Ecto neural progenitor cell (in vitro differentiated cells): ENCODE measurements at regions not wholly inside any gene's neighbourhood (a gene's known extent, or its start where the extent isn't known, plus 50 kb on each side); places are given as distances from the start of the nearest gene placed in this dataset.

ENCODE experiments used
- DNase-seq: peaks from one replicate; pipeline ENCODE4 v3.0.0-alpha.2; 2018; ENCODE audit warnings: low spot score

DNA sequence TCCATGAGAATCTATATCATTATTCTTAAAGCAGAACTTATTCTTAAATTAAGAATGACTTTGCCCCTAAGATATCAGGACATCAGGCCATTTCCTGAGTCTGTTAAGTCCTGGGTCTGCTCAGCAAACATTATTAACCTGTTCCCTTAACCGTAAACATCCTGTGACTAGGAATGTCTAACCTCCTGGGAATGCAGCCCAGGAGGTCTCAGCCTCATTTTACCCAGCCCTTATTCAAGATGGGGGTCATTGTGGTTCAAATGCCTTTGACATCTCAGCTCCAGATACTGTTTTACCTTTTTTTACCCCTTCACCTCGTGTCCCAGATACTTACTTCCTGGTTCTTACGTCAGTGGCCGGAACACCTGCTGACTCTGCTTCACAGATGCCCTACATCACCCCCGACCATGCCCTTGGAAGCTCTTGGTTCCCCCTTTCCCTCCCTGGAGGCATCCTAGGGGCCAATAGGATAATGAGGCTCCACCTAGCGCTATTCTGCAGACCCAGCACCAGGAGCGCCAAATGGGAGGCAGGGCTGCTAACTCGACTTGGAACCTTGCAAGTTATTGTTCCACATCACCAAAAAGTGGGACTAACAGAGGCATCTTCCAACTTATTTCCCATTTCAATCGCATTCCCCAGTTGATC is 182.5 kb downstream of the MED10 start:
- DNase-seq: no peak

DNA sequence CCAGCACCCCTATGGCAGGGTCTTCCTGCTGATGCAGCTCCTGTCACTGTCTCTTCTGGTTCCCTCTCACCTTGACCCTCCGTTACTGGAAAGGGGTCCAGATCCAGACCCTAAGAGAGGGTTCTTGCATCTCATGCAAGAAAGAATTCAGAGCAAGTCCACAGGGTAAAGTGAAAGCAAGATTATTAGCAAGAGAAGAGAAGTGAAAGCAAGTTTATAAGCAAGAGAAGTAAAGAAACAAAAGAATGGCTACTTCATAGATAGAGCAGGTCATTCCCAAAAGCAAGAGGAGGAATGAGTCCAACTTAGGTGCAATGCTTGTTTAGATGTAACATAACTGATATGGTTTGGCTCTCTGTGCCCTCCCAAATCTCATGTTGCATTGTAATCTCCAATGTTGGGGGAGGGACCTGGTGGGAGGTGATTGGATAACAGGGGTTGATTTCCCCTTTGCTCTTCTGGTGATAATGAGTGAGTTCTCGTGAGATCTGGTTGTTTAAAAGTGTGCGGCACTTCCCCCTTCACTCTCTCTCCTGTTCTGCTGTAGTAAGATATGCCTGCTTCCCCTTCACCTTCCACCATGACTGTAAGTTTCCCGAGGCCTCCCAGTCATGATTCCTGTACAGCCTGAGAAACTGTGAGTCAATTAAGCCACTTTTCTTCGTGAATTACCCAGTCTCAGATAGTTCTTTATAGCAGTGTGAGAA is 183.3 kb downstream of the MED10 start:
- no peak for DNase-seq

DNA sequence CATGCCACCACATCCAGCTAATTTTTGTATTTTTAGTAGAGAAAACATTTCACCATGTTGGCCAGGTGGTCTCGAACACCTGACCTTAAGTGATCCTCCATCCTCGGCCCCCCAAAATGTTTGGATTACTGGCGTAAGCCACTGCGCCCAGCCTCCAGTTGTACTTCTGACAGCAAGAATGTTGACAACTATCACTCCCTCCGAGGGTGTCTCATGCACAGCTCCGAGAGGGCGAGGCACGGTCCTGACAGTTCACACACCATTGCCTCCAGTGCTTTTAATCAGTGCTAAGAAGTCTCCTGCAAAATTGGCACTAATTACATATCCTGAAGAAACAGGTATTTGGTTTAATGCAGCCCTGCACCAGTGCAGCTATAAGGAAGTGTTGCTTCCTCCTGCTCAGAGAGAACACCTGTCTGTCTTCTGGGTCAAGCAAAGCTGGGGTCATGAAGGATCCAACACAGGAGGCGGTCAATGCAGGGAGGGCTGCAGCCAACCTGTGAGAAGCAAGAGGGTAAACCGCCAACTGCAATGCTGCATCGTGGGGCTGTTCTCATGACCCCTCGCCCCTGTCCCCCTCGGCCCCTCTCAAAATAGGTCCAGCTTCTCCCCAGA is 184.0 kb downstream of the MED10 start:
- no peak for DNase-seq

DNA sequence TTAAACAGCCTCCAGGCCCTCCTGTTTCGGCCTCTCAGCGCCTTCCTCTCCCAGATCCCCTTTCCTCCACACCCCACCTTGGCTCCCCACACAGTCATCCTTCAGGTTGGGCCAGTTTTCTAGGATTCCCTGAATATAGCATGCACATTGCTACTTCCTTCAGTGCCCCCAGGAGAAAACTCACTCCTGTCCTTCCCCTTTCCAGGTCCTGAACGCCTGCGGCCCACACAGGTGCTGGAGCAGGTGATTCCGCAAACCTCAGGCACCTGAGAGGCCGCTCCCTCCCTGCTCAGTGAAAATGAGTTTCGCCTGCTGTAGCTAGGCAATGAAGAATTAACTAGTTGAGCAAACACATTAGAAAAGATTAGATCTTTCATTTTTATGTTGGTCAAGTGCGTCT is 185.0 kb downstream of the MED10 start:
- no peak for DNase-seq

DNA sequence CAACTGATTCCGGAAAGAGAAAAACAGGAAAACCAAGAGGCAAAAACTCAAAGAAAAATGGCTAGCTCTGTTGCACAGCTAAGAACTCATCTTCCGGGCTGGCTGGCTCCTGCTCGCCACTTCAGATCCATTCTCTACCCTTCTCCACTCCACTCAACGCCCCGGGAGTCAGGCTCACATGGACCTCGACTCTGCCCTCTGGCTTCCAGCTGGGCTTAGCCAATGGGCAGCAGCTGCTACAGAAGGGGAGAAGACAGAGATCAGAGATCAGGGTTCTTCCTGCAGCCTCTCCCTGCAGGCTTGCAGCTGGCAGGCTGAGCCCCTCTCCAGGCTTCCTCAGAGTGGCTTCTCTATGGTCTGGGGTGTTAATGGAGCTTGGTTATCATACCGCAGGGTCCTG is 187.5 kb downstream of the MED10 start:
- DNase-seq: no peak

DNA sequence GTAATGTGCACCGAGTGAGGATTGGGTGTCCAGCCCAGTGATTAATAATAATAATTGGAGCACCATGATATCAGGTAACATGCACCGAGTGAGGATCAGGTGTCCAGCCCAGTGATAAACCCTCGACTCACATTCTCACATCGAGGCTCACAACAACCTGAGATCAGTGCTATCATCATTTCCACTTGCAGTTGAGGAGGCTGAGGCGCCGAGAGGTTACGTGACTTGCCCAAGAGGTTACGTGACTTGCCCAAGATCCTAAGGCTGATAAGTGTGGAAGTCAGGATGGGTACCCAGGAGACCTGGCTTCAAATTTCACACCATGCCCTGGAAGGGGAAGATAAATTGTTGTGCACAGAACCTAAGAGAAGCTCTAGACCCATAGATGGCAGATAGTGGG is 189.4 kb downstream of the MED10 start:
- DNase-seq: no peak

DNA sequence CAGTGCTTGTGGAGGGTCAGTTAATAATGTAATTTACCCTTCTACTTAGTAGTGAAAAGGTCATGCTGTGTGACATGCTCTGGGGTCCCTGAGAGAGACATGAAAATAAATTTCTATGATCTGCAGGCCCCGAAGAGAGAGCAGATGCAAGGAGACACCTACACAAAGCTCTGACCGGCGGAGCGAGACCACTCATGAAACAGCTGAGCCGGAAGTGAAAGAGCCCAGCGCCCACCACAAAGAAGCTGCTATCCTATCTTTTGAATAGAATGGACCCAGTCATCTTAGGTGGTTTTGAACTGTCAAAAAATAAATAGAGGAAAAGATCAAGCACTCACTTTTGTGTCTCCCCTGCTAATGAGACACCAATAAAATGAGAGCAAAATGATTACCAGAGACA is 190.0 kb downstream of the MED10 start:
- DNase-seq: no peak

DNA sequence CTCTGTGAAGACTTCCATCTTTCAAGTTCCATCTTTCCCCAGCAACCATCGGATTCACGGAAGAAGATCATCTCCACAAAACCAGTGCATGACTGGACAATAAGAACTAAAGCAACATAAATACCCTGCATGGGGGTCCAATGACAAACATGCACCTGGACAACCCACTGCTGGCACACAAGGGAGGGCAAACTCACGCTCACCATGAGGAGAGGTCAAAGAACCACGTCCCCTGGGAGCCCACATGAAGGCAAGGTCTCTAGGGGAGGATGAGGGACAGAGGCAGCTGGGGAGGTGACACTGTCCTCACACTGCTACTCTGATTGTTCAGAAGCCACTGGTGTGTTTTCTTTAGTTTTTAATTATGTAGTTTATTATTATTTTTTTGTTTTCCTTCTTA is 190.8 kb downstream of the MED10 start:
- DNase-seq: no peak

DNA sequence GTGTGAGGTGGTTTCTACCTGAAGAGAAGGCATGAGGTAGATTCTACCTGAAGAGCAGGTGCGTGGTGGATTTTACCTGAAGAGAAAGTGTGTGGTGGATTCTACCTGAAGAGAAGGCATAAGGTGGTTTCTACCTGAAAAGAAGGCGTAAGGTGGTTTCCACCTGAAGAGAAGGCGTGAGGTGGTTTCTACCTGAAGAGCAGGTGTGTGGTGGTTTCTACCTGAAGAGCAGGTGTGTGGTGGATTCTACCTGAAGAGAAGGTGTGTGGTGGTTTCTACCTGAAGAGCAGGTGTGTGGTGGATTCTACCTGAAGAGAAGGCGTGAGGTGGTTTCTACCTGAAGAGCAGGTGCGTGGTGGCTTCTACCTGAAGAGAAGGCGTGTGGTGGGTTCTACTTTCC is 192.8 kb downstream of the MED10 start:
- no peak for DNase-seq

DNA sequence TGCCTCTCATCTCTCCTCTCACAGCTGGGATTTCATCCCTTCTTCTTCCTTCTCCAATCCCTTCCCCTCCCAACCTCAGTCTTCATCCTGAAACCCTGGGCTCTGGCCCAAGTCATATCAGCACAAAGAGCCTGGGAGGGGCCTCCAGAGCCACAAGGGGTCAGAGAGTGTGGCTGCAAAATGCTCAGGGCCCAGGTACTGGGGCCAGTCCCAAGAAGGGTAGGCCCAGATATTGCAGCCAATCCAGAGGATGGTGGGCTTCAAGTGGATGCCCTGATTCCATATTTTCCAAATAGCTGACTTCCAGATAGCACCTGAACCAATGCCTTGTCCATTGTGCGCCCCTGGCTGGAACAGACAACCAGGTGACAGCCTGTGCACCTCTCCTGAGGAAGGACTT is 193.9 kb downstream of the MED10 start:
- no peak for DNase-seq

DNA sequence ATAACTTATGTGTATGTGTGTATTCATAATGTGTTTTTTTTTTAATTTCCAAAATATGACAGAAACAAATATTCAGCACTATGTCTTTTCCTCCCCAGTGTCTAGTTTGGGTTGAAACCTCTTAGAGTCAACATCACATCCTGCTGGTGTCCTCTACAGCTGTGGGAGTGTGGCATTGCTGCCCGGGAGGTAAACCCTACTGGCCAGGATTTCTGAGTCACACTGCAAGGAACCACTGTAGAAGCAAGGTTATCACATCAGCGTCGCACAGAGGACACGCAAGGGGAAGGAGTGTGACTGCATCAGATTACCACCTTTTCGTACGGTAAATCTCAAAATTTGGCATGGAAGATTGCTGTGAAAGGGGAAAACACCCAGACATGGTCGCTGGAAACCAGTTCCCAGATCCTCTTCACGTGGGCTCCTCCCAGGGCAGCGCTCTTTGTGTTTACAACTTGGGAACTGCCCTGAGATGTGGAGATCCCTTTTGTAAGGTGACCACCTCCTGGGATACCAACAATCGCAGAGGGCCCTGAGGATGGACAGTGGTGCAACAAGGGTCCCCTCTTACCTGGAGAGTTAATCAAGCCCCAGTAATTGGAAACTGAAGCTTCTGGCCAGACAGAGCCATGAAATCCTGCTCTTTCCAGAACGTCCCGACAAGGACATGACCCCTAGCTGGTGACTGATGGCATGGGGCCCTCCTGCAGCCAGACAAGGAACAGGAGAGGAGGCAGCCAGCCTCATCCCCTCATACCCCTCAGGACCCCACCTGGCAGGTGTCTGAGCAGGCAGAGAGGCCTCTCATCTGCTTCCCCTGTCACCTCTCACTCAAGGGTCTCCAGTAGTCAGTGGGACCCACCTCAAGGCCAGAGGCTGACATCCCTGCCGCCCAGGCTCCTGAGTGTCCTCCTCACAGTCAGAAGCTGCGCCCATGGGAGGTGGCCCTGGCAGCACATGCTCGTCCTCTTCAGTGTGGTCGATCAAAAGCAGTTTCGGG is 194.7 kb downstream of the MED10 start:
- no peak for DNase-seq

DNA sequence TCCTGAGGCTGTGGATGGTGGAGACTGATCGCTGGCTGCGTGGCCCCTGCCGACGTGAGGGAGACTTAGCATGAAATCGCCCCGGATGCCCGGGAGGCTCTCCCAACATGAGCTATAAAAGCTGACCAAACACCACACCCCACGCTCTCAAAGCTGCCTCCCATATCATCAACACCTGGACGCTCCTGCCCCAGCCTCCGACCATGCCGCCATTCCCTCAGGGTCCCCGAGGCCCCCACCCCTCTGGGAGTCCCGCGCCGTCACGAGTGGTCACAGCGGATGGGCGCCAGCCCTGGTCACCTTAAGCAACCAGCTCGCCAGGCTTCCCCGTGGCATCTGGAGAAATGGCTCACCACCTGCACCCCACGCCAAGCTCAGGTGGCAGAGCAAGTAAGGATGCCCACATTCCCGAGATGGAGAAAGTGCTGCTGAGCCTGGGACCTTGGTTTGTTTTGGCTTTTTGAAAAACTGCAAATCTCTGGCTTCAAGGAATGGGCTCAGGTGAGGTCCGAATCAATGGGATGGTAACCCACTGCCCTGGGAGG is 196.0 kb downstream of the MED10 start:
- DNase-seq: no peak

DNA sequence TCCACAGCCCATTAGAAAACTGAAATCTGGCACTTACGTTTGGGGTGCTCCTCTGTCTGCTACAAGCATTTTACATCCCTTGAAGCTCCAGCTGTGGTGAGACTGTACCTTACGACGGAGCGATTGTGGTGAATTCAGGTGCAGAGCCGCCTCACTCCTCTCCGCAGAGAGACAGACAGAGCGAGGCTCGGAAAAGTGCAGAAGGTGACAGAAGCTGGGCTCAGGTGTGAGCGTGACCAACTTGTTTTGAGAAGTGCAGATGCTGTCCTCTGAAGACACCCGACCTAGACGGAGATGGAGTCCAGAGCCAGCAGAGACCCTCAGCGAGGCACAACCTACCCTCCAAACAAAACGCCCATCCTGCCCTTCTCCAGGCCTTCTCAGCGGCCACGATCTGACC is 196.5 kb downstream of the MED10 start:
- DNase-seq: no peak

DNA sequence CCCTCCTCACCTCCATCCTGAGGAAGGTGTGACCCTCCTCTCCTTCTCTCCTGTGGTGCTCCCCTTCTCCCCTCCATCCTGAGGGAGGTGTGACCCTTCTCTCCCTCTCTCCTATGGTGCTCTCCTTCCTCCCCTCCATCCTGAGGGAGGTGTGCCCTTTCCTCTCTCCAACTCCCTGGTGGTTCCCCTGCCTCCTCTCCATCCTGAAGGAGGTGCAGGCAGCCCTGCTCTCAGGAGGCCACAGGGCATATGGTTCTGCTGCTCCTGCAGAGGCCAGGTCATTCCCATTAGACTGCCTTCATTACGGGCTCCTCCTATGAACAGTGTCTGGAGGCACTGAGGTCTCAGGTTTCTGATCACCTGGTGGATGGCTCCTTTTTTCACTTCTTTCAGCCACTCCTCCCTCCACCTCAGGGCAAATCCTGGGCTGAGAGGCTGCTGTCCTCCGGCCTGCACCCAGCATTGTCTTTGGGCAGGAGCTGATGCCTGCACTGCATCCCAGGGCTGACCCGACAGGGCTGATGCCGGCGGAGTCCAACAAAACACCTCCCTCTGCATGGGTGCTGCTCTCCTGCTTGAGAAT is 197.1 kb downstream of the MED10 start:
- DNase-seq: no peak

DNA sequence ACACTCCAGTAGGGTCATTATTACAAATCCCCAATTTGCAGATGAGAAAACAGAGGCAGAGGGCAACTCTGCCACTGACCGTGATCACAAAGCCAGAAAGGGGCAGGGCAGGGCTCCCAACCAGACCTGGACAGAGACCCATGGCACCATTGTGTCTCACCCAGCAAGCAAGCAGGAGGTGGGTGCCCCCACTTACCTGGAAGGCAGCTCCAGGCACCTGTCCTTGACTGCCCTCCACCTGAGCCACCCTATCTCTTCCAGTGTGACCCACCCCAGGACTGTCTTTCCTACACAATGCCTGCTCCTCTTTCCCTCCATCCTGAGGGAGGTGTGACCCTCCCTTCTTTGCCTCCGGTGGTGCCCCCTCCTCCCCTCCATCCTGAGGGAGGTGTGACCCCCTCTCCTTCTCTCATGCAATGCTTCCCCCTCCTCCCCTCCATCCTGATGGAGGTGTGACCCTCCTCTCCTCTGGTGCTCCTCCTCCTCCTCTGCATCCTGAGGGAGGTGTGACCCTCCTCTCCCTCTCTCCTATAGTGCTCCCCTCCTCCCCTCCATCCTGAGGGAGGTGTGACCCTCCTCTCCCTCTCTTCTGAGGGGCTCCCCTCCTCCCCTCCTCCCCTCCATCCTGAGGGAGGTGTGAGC is 198.0 kb downstream of the MED10 start:
- no peak for DNase-seq

DNA sequence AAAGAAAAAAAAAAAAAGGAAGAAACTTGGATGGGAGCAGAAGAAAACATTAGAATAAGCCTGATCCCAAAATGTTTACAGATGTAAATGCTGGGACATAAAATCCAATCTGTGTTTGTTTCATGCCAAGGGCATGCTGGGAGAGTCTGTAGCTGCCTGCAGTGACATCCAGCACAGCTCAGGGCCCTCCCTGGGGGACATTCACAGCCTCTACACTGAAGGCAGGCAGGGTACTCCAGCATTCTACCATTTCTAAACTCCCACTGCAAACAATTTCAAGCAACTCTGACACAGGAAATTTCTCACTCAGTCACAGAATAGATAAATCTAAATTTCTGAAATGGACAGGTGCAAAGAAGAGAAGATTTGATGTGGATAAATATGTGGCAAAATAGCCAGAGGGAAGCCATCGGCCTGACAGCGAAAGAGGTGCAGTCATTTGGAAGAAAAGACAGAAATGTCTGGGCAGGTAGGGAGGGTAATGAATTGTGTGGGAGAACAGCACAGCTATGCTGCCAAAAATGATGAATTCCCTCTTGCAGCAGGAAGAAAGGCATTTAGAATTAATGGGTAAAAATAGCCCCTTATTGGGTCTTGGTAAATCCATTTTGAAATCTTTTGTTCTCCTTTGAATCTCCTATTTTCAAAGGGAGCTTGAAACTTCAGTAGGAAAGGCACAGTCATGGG is 199.4 kb downstream of the MED10 start:
- no peak for DNase-seq

DNA sequence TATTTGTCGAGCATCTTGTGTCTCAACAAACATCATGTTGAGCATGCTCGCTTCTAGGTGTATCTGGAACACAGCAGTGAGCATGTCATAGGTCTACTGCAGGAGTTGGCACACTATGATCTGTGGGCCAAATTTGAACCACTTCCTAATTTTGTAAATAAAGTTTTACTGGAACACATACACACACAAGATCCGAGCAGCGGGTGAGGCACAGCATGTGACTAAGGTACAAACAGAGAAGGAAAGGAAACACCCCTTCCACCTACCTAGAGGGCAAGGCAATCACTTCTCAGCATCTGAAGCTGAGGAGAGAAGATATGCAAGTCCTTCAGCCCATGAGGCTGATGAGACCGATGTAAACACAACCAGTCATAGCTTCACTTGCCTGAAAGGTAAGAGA is 200.4 kb downstream of the MED10 start:
- DNase-seq: no peak

DNA sequence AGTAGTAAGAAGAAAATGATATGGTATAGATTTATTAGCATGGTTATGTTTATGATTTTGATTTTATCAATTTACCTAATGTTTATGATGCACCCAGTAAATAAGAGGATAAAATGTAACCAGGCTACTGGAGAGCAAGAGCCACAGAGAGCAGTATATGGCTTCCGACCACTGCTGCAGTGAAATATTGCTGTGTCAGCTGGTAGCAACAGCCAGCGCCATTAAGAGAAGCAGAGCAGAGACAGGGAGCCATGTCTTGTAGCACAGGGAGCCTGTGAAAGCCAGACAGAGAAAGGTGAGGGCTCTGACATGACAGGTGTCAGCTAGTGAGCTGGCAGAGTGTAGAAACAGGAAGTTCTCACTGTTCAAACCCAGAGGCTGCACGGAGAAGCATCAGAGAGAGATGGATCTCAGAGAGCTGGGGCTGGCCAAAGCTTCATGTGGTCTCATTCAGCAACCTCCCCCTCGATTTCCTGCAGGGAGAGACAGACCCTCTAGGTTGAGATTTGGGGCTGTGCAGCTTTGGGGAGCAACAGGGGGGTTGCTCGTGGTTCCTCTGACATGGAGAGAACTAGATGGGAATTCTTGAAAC is 202.1 kb downstream of the MED10 start:
- no peak for DNase-seq

DNA sequence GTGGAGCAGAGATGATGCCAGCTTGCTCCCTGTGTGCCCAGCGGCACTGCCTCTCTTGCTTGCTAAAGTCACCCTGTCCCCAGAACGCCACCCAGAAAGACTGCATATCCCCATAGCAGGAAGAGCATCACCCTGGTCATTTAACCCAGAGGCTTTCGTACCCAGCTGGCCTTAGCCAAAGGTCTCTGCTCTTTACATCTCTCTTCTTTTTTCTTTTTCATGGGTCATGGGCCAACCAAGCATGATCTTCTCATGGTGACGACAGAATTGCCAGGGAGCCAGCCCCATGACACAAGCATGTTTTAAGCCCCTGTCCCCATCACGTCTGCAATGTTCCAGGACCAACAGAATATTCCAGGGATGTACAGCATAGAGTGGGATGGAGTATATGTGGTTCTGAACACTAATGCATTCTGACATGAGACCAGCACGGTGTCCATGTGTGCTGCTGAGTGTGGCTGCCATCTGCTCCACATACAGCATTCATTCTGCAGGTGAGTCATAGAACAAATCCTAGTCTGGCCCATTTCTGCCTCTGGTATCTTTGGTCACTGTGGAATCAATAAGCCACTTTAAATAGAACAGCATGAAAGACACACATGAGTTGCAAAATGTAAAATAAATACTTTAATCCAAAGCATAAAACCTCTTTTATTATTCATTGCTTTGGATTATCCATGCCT is 203.0 kb downstream of the MED10 start:
- no peak for DNase-seq

DNA sequence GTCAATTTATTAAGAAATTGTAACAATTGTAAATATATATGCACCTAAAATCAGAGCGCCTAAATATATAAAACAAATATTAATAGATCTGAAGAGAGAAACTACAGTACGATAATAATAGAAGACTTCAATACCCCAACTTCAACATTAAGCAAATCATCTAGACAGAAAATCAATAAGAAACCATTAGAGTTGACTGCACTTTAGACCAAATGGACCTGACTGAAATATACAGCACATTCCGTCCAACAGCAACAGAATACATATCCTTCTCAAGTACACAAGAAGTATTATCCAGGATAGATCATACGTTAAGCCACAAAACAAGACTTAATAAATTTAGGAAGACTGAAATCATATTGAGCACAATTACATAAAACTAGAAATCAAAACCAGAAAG is 208.7 kb downstream of the MED10 start:
- no peak for DNase-seq
